Activated T-cell treated with anti-CD3 and anti-CD28 coated beads for 24 hours (primary cell): ENCODE measurements at regions not wholly inside any gene's neighbourhood (a gene's known extent, or its start where the extent isn't known, plus 50 kb on each side); places are given as distances from the start of the nearest gene placed in this dataset.

Source experiments
- DNase-seq: peaks from one replicate; pipeline ENCODE4 v3.0.0-alpha.2; 2020; ENCODE audit warnings: low read depth

DNA sequence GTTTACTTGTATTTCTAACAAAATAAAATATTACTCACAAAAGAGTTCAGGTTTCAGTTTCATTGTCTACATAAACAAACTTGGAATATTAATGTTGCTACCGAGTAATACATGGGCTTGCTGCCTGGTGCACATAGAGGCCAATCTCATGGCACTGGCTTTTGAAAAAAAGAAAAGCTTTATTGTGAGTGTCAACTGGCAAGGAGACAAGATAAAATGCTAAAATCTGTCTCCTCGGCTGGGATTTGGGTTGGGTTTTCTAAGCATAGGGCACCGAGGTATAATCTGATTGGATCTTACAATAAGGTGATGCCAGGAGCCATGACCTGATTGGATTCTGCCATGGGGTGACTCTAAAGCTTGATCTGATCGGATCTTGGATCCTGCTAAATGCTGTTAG is 1519.9 kb upstream of the MIR17HG start:
- no peak for DNase-seq

DNA sequence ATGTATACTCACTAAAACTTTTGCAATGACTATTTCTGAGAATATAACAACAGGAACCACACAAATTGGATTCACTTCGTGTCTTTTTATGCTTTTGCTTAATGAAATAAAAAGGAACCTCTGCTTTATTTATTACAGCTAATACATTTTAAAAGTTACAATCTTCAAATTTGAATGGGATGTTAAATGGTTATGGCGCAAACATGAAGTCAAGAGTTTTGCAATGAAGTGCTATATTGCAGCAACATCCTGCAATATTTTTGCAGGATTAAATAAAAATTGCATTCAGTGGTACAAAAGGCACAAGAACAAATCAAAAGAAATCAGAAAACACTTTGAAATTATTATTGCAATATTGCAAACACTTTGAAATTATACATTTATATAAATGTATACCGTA is 1519.0 kb upstream of the MIR17HG start:
- no peak for DNase-seq

DNA sequence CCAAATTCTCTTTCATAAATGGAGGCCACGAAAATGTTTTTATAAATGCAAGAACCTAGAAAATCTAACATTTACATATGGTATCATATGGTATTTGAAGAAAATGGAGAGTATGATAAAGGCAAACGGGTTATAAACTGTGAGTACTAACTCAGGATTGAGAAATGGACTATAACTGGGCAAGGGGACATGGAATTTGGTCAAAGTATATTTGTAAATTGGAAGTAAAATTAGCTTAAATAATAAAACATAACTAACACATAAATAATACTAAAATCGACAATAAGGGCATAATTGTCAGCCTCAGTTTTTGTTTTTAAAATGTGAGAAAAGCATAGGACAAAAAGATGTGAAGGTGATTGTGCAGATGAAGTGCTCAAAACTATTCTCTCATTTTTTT is 1516.3 kb upstream of the MIR17HG start:
- no peak for DNase-seq

DNA sequence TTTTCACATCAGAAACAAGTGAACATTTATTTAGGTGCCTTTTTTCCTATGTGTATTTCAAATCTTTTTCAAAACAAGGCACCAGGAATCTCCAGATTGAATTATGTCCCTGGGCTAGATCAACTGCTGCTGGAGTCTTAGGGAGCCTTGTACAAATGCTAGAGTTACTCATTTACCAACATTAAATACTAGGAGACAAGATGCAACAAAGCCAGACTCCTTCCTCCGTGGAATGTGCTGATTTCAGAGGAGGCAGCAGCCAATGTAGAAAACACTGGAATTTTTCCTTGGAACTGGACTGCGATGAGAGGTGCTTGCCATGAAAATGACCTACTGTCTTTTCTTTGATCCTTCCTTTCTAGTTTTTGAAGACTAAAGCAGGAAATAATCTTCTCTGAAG is 1514.7 kb upstream of the MIR17HG start:
- no peak for DNase-seq

DNA sequence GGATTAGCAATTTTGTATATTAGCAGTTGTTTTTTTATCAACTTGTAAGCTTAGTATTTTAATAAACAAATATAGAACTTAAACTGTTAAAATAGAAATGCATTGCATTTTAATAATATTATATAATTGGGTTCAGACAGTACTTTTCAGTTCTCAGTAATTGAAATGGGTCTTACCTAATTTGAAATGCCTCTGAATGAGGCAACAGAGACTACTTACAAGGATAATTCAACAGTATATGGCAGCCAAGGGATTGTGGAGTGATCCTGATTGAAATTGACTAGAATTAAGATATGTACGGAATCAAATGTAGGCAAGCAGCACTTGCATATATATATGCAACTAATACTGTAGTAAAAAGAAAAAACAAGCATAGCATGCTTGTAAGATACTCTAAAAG is 1503.9 kb upstream of the MIR17HG start:
- no peak for DNase-seq

DNA sequence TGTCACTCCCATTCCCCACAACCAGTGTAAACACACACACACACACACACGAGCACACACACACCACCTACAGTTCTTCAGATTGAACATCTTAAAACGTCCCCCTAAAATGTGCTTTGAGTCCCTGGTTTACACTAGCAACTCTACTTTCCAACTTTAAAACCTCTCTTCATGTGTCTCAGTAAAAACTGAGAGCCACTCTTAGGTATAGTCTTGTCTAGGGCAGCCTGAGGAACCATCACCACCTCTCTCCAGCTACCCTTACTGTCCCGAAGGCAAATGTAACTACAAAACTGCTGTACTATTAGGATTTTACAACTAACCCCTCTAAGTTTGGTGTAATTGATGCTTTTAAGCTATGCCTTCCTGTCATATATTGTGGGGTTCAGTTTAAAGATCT is 1501.6 kb upstream of the MIR17HG start:
- no peak for DNase-seq

DNA sequence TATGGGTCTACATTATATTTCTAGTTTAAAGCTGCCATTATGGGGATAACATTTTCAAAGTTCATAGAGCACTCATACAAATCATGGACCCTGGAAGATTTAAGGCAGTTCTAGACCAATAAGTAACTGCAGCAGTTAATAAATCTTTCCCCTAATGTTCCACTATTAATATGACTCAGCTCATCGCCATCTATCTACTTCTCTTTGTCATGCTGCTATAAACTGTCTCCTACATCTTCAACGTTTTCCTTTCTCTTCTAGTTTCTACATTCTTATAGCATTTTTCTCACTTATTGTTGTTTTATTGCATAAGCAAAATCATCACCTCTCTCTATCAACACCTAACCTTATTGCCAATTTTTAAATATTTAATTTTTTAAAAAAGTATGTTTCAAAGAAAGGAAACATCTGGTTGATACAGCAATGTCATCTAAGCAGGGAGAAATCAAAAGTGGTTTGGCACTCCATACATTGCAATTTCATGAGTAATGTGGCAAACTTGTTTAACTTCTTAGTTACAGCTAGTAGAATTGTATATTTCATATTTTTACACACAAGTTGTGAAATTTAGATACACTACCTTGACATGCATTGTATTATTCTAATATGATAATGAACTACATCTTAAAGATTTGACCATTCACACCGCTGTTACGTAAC is 1500.4 kb upstream of the MIR17HG start:
- no peak for DNase-seq

DNA sequence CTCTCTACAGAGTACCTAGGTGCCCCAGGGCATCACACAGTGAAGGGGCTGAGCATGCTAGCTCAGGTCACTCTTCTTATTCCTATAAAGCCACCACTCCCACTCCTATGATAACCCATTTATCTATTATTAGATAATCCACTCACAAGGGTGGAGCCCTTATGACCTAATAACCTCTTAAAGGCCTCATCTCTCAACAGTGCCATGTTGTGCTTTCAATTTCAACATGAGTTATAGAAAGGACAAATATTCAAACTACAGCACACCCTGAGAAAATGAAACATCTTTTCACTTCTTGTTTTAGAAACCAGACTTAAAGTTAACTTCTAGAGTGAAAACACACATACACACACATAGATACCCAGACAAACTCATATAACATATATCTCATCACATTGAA is 1494.9 kb upstream of the MIR17HG start:
- DNase-seq, result no peak

DNA sequence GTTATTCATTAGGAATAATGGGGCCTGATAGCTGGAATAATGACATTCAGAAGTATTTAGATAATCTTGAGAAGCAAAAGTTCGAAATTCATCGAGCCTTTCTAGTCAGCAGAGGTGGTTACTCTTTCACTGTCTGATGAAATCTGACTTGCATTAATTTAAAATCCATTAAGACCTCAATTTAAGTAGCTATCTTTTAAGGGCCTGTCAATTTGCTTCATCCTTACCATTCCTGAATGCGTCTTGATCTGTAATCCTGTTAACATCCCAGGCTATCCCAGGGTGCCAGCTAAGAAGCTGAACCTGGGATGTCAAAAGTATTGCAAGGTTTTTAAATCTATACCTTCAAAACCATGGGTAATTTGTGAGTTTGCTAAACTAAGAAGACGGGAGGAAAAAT is 1491.0 kb upstream of the MIR17HG start:
- DNase-seq, result no peak

DNA sequence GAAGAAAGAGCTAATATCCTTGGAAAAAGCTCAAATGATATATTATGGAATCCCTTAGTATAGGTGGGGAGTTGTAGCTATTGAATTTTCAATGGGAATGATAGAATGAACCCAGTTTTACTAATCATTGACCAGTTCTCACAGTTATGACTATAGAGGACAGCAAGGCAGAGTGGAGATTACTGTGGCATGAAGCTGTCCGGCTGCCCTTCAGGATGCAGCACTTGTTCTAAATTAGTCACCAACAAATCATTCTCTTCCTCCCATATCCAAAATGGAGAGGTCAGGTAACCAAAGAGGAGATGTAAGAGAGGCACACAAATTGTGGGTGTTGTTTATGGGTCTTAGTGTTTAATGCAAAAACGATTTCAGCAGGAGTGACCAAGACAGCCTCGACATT is 1490.0 kb upstream of the MIR17HG start:
- no peak for DNase-seq

DNA sequence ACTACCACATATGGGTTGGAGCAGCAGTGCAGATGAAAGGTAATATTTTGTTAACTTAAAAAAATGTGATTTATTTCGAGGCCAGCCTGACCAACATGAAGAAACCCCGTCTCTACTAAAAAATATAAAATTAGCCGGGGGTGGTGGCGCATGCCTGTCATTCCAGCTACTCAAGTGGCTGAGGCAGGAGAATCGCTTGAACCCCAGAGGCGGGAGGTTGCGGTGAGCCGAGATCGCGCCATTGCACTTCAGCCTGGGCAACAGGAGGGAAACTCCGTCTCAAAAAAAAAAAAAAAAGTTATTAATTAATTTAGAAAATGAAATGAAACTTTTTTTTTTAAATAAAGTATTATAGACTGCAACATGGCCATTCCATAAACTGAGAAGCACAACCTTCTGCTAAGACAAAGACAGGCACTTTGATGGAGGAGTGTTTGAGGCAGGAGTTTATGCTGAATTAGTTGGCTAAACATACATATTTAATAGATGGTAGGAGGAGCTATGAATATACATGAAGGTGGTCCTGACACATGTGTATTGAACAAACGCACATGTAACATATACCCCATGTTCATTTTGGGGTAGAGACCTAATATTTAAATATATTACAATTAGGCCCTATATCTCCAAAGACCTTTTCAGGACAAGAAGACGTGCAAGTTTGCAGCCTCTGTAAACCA is 1485.3 kb upstream of the MIR17HG start:
- DNase-seq, result no peak

DNA sequence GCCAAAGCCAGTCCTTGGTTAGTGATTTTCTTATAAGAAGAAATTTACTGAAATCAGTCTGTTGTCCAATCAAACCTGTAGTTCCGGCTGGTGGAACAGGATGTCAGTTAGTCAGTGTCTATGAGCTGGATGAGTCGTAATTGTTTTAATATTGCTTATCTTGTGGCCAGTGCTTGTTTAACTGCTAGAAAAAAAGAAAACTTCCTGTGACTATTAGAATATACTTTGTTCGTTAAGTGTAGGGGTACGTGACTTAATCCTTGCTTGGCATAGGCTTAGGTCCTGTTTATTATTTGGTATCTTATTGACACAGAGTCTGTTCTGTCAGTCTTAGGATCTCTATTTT is 1484.8 kb upstream of the MIR17HG start:
- no peak for DNase-seq

DNA sequence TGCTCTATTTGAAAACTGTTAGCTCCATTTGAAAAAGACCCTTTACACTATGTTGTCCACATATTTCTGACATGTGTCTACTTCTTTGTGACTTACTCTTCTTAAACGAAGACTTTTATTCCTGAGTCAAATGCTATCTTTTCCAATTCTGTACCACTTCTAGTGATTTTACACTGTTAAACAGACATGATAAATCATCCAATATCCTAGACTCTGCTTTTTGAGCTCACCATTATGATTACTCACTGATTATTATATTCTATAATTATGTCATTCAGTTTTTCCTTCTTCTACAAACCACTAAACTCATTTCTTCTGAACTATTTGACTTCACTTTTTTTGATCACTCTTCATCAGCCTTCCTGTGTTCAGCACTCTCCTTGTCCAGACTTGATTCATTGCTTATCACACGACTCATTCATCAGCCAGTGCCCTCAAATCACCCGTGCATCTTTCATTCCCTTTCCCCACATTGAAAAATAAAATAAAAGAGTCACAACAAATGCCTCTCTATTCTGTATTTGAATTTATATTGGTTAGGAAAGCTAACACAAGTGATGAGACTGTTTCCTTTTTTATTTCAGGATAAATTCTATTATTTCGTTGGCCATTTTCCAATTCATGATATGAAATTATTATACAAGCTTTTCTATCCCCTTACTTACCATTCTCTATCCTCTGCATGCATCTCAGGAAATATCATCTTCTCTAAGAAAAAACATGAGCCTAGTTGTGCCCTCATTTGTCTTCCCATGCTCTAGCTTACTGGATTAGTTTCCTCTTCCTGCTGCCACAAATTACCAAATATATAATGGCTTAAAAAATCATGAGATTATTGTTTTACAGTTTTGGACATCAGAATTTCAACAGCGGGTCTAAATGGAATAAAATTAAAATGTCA is 1482.1 kb upstream of the MIR17HG start:
- no peak for DNase-seq

DNA sequence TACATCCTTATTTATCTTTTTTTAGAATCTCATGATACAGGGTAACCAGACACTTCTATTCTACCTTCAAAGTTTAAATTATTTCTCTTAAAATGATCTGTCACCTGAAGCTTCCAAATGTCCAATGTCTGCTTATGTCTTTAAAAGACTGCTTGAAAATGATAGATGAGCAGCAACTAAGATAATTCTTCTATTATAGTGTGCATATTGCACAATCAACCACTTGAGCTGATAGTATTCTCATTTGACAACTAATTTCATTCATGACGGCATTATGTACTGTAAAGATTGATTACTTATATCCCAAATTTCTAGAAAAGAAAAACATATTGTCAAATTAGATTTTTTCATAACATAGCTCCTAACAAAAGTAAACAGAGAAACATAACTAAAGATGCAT is 1478.2 kb upstream of the MIR17HG start:
- DNase-seq, result no peak

DNA sequence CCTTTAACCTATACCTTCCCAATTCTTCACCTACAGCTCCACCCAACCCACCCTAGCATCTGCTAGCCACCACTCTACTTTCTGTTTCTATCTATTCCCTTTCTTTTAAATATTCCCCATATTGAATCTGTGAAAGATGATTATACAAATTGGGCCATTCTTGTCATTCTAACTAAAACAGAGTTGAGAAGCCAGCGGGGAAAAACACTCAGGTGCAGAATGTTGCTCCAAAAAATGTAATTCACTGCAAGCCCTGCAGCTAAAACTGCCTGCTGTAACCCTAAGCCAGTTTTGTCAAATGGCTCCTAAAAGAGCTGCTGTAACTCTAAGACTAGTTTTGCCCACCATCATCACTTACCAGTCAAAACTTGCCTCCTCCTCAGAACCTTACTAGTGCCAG is 1468.6 kb upstream of the MIR17HG start:
- no peak for DNase-seq

DNA sequence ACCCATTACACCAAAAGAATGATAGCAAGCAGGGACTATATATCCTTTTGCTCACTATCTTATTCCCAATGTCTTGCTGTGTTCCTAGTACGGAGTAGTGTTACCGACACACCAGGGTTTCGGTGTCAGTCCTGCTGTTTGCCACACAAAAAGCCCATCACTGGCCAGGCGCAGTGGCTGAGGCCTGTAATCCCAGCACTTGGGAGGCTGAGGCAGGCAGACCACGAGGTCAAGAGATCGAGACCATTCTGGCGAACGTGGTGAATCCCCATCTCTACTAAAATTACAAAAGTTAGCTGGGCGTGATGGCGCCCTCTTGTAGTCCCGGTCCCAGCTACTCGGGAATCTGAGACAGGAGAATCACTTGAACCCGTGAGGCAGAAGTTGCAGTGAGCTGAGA is 1467.3 kb upstream of the MIR17HG start:
- no peak for DNase-seq

DNA sequence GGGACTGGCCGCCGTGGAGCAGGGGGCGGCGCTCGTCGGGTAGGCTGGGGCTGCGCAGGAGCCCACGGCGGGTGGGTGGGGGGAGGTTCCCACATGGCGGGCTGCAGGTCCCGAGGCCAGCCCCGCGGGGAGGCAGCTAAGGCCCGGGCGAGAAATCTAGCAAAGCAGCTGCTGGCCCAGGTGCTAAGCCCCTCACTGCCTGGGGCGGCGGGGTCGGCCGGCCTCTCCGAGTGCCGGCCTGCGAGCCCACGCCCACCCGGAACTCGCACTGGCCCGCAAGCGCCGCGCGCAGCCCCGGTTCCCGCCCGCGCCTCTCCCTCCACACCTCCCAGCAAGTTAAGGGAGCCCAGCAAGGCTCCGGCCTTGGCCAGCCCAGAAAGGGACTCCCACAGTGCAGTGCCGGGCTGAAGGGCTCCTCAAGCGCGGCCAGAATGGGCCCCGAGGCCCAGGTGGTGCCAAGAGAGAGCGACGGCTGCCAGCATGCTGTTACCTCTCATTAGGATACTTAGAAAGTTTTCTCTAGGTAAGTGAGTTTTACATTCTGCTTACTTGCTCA is 1463.5 kb upstream of the MIR17HG start:
- no peak for DNase-seq

DNA sequence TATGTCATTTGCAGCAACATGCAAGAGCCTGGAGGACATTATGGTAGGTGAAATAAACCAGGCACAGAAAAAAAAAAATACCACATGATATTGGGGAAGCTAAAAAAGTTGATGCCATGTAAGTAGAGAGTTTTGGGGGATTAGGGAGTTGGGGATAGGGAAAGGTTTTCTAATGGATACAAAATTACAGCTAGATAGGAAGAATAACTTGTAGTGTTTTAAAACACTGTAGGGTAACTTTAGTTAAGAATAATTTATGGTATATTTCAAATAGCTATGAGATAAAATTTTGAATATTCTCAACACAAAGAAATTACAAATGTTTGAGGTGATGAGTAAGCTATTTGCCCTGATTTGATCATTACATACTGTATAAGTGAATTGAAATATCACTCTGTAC is 1456.7 kb upstream of the MIR17HG start:
- no peak for DNase-seq

DNA sequence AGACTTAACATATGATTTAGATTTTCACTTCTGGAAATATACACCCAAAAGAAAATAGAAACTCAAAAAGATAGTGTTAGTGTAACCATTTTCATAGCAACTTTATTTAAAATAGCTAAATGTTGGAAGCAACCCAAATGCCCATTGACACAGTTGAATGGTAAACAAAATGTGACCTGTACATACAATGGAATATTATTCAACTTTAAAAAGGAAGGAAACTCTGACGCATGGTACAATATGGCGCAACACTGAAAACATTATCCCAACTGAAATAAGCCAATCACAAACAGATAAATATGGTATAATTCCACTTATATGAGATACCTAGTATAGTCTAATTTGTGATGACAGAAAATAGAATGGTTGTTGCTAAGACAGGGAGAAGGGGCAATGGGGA is 1456.1 kb upstream of the MIR17HG start:
- no peak for DNase-seq

DNA sequence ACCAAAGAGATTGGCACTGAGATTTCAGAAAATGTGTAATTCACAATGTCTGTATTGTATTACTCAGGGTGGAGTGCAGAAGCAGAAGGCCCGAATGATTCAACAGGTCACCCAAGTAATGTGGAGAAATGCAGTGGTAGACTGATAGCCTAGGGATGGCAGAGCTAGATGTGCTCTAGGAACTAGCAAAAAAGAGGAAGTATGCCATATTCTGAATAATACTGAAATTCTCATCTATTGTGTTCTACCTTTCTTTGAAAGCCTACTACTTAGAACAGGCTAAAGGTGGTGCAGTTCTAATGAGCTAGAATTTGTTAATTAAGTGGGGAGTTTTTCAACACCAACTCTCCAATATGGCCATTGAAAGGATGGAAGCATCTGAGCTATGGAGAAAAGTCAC is 1449.8 kb upstream of the MIR17HG start:
- no peak for DNase-seq

DNA sequence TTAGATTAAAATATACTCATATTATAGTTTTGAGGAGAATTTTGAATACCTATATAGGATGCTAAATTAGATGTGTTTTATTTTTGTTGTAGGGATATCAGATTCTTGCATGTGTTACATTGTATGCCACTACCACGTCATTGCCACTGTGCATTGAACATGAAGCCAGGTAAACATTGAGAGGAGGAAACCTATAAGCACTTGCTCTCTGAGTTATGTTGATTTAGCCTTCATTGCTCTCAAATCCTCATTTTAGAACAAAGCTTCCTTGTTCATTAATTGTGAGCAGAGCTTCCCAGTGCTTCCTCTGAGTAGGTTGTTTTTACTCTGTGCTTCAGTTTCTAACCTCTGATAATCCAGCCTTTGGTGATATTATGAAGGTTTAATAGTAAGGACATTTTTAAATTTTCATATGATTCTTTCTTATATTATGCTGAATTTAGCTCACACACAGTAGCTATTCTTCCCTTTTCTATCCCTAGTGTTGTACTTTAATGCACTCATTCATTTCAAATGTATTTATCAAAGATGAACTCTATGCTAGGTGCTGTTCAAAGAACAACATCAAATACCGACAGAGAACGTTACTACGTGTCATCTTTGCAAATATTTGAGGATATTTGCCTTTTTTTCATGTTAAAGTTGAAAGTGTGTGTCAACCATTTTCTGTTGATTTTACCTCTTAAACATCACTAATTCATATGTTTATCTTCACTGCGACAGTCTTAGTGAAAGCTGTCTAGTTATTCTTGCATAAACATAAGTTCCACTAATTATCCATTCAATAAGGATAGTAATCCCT is 1448.0 kb upstream of the MIR17HG start:
- DNase-seq, result no peak

DNA sequence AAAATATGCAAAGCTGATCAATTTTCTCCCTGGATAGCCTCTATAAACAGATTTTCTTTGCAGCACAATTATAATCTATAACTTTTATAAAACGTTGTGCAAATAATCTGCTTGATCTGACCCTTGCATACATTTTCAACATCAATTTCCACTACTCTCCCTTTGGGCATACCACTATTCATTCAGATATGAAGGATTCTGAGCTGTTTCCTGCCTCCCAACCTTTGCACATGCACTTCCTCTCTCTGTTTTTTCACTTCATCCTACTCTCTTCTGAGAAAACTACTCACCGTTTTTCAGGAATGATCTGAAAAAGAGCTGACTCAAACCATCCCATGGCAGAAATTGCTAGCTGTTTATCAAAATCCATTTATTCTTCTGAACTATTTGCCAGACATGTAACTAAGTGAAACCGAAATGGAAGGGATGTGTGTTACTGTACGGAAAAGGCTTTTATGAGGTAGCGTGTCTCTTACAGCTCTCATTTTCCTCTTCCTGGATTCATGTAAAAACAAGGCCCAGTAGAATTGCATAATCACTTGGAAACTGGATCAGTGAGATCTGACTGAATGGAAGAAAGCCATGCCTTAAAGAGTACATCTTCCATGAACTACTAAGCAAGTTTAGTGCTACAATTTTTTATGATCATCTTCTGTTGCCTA is 1447.3 kb upstream of the MIR17HG start:
- no peak for DNase-seq
